Stimulated activated CD4-positive, alpha-beta T cell treated with anti-CD3 and anti-CD28 coated beads, Interleukin-15, amount 100 ng/mL, for 48 hours (primary cell): ENCODE measurements at regions not wholly inside any gene's neighbourhood (a gene's known extent, or its start where the extent isn't known, plus 50 kb on each side); places are given as distances from the start of the nearest gene placed in this dataset.

Source experiments
- DNase-seq, 2 donors: peaks; one replicate each; pipeline ENCODE4 v3.0.0-alpha.2; 2020; ENCODE audit warnings: low read depth in 2 of 2

- DNase-seq, result no peak
Observed at GRCh38 chrX:68927178-68927577, 98.4 kb downstream of the EFNB1 start.

DNA sequence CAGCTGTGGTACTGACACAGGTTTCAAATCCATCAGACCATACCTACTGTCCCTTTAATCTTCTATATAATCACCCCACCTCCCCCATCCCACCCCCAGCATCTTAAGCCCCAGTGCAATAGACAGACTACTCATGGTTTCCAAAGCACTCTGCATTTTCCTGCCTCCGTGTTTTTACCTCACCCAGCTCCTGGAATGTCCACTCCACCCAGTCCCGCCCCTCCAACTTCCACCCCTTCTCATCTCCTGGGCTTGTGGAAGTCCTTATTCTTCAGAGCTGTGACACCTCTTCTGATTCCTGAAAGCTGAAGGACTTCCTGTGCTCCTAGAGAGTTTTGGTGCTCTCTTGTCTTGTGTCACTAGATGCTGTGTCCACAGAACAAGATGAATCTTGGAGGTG, 94.3 kb downstream of the EFNB1 start:
- no peak for DNase-seq

DNA sequence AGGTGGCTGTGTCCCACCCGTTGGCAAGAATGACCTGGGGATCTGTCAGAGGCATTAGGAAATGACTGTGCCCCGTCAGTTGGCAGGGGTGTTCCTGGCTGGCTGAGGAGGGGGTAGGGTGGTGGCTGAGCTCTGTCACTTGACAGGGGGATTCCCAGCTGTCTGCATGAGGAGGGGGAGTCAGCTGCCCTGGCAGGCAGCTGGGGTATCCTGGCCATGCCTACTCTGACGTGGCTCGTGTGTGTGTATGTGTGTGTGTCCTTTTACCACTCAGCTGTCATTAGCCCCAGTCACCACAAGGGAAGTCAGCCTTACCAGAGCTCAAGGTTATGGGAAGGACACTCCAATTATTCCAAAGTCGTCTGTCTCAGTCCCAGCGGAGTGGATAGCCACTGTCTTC, 93.2 kb downstream of the EFNB1 start:
- no peak for DNase-seq

DNA sequence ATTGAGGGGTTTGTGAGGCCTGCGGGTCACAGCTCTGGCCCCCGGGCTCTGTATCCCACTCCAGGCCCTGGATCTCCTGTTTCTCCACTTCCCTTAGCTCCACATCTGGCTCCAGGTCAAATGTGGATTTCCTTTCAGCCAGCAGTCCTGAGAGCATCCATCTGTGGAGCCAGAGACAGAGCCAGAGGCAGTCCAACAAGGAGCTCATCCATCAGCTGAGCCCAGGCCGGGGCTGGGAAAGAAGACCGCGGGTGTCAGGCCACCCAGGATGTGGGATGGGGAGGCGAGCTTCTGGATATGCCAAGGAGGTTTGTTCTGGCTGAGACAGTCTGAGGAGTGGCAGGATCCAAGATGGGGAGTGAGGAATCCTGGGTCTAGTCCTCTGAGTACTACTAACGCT, 91.7 kb downstream of the EFNB1 start:
- DNase-seq, result no peak

DNA sequence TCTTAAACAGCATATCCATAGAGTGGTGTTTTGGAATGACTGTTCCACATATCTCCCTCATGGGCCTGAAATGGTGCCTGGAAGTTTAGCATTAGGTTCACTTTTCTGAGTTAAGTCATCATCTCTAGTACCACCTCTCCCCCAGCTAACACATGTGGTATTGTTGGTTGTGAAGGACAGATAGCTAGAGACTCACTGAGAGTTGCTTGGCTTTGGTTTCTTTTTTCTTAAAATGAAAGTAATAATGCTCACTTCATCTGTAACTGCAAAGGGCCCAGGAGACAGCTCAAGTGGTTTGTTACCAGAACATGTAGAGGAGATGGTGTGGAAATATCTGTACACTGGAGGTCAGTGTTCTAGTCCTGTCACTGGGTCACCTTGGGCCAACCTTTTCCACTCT, 90.9 kb downstream of the EFNB1 start:
- DNase-seq, result no peak

DNA sequence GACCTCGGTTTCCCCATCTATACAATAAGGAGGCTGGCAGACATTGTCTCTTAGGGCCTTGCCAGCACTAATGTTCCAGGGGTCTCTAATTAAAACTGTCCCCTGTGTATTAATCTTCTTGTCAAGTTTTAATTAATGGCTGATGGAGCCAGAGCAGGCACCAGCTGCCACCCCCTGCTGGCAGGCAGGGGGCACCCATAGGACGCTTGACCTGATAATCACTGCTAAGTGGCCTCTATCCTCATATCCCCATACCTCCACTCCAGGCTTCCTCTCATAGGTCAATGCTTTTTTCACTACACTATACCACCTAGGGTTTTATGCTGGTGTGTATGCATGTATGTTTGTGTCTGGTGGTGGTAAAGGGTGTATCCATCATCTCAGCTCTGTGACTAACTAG, 89.4 kb downstream of the EFNB1 start:
- no peak for DNase-seq

DNA sequence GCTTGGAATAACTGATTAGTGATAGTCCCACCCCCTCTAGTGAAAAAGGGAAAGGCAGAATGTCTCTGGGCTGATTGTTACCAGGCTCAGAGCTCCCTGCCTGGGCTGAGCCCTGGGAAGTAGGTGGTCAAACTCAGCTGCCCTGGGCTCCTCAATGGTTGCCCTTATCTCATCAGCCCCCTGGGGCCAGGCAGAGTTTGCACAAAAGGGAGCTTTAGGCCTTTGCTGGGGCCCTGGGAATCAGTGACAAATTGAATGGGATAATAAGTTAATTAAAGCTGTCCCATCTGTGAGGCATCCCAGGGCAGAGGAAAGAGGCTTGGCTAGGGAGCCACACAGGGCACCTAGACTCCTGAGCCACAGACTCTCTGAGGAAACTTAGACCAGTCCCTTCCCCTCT, 89.0 kb downstream of the EFNB1 start:
- no peak for DNase-seq

GRCh38 chrX:68916891-68917290, 88.1 kb downstream of the EFNB1 start:
- DNase-seq, result no peak

DNA sequence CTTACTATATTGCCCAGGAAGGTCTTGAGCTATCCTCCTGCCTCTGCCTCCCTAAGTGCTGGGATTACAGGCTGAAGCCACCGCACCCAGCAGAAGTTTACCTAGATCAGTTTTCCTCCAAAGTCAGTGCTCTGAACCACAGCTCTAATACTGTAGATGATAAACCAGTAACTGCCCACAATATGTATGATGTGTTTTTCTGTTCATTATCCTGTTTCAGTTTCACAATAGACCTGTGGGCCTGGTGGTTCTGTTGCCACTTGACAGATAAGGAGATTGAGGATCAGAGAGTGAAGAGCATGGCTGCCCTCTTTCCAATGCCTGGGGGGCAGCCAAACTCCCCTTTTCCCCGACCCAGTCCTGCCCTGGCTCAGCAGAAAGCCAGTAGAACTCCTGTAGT, 87.0 kb downstream of the EFNB1 start:
- no peak for DNase-seq

DNA sequence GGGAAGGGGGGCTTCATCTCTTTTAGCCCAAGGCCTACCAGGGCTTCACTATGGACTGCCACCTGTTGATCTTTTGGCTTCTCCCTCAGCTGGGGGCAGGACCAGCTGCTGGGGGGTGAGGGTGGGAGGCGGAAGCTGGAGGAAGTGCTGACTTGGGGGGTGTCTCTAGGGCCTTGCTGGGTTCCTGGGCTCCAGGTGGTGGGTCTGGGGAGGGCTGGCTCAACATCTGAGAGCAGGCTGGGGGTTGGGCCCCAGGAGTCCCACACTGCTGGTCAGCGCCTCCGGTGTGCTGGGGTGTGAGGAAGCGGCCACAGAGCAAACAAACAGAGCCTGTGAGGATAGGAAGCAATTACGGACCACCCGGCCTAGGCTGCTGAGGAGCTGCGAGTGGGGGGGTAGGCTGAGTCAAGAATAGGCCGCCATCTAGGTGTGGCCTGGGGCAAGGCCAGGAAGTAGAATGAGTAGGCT, 85.7 kb downstream of the EFNB1 start:
- DNase-seq, result no peak

DNA sequence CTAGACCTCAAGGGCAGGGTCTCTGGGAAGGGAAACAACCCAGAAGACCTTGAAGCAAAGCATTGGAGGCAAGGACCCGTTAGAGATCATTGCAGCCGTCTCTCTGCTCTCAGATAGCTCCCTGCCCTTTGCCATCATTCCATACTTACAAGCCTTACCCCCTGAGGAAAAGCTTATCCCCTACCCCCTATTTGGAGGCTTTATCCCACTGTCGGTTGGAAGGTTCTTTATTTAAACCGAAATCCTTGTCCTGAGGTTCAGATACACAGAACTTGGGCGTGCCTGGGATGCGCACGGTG, 84.4 kb downstream of the EFNB1 start:
- no peak for DNase-seq

DNA sequence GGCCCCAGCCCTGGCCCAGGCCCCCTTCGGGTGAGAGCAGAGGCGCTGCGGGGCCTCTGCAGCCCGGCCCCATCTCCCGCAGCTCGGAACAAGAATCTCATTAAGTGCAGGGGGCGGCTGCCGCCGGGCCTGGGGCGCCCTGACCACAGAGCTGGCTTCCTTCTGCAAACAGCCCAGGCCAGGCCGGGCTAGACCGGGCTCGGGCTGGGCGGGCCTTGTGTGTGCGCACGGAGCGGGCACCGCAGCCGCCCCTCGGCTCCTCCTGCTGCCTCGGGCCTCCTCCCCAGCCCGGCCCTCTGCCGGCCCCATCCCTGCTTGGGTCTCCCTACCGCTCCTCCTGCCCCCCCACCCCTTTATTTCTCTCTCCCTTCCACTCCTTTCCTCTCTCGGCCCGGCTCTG, 83.3 kb downstream of the EFNB1 start:
- DNase-seq, result no peak

- no peak for DNase-seq
Observed at GRCh38 chrX:68910731-68911428, 82.1 kb downstream of the EFNB1 start.

DNA sequence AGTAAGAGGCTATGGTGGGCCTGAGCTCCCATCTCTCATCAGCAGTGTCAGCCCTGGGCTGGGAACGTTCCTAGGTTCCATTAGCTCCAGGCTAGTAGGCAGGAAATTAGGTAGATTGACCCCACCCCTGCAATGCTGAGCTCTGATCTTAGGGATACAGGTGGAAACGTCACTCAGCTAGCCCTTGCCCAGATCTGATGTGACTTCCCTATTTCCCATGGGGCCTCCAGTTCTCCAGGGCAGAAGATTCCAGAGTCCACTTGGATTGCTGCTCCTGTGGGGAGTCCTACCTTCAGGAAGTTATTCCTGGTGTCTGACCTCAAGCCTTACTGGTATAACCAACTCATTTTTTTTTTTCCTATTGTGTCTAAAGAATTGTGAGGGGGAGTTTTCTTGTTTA, 81.1 kb downstream of the EFNB1 start:
- DNase-seq, result no peak

DNA sequence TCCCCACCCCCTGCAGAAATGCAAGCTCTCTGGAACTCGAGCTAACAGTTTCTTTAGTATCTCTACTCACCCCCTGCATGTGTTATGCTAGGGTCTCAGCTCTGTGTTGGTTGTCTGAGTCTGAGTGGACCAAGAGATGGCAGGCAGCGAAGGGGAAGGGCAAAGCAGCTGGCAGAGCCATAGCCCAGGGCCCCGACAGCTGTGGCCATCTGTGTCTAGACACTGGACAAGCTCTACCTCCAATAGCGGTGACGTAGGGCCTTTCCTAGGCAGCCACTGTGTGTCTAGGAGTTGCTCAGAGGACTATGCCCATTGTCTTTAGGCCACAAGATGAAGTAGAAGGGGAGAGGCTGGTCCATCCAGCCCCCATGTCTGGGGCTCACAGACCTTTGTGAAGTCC, 79.2 kb downstream of the EFNB1 start:
- no peak for DNase-seq

DNA sequence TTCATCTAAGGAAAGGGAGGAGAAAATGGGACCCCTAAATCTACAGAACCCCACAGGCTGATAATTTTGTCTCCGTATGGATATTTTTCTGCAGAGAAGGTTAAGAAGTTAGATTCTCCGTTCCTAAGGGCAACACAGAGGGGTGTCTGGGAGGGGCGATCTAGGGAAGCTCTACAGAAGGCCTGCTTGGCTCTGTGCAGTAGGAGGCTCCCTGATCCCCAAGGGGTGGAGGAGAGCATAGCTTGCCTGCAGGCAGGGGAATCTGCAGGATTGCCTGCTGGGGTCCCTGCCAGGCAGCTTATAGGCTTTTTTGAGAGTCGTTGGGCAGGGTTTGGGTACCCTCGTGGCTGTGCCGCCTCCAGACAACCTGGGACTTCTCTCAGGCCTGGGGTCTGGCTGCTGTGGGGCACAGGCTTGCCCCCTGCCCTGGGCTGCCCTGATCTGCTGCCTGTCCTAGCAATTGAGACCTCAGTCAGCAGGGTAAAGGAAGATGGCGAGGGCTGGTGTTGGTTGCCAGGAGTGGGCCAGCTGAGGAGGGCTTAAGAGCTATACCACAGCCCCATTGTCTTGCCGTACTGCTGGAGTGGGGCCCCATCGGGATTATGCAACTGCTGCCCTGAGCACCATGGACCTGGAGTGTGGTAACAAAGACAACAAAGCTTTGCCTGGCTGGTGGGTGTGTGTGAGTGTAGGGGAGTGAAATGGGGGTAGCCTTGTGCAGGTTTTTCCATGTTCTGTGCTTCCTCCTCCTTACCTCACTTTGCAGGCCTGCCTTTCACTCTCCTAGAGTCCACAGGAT, 74.1 kb downstream of the EFNB1 start:
- no peak for DNase-seq

- no peak for DNase-seq
Observed at GRCh38 chrX:68901519-68901918, 72.7 kb downstream of the EFNB1 start.

DNA sequence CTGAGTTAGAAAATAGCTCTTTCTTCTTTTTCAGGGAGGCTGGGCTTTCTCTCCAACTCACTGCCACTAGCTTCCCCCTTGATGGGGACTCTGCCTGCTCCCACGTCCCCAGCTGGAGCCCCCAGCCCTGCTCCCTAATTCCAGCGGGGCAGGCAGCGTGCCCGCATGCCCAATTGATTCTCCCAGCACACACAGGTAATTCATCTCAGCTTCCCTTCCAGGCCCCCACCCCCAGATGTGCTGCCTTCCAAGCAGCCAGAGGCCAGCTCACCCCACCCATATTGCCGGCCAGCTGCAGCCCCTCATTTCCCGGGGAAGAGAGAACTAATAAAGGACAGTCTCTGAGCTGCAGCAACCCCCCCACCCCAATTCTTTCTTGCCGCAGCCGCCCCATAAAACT, 69.8 kb downstream of the EFNB1 start:
- no peak for DNase-seq

GRCh38 chrX:68897118-68897945, 68.5 kb downstream of the EFNB1 start:
- no peak for DNase-seq

- no peak for DNase-seq
Observed at GRCh38 chrX:68896581-68896980, 67.8 kb downstream of the EFNB1 start.

- DNase-seq, result no peak
Observed at GRCh38 chrX:68895778-68896177, 67.0 kb downstream of the EFNB1 start.

- DNase-seq, result no peak
Observed at GRCh38 chrX:68895341-68895755, 66.5 kb downstream of the EFNB1 start.
